ENCODE measurements at regions not wholly inside any gene's neighbourhood (a gene's known extent, or its start where the extent isn't known, plus 50 kb on each side); places are given as distances from the start of the nearest gene placed in this dataset.

DNA sequence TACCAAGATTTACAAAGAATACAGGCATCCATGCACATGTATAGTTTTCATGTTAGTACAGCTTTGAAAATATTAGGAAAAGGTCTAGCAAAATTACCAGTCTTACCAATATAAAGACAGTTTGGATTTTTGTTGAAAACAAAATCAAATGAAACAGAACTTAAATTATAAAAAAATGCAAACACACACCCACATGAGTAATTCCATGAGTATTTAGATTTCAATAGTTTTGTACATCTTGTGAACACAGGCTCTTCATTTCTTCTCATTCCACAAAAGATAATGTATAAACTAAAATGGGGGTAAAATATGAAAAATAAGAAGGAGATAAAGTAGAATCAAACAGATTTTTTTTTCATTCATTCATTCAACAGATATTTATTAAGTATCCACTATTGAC, 682.2 kb upstream of the ANKRD30A start:
- no peak for DNase-seq (ENCODE audit: low read depth, low spot score)
- no peak for TF ChIP-seq SUZ12 (IDR thresholded peaks at IDR 0.05; ENCODE audit: extremely low read depth, insufficient read depth, insufficient read length)
- no peak for TF ChIP-seq YY1 (IDR thresholded peaks at IDR 0.05; ENCODE audit: insufficient read depth, insufficient read length)
- TF ChIP-seq ZNF274 (IDR thresholded peaks at IDR 0.05; ENCODE audit: low read depth, low read length): no peak
- Histone ChIP-seq H3K9me3 (ENCODE audit: insufficient read depth, low read length) (no peaks in the 10 kb centered on the region), H3K27me3 (ENCODE audit: insufficient read depth, insufficient read length) (no peaks in the 10 kb centered on the region), H3K36me3 (ENCODE audit: insufficient read depth, insufficient read length, low read length) (no peaks in the 10 kb centered on the region), H3K4me3 (ENCODE audit: insufficient read length, low read depth) (no peak overlapping the region), H3K9ac (ENCODE audit: insufficient read length, low read depth) (no peak overlapping the region), H3K4me1 (ENCODE audit: insufficient read depth, insufficient read length) (peaks cover 3% of the 10 kb centered on the region)

DNA sequence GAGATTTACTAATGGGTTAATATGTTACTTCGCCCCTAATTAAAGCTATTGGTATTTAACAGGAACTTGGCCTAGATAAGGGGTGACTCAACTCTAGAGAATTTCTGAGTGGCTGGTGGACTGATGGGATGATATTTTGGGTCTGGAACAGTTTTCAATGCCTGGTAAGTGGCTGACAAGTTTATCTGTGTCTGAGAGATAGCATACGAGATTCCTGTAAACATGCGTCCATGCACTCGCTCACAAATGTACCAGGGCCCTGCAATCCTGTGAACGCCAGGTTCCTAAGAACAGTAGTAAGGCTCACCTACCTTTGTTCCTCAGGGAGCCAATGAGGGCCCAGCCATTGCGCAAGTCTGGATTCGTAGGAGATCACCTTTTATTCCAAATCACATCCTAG, 683.8 kb upstream of the ANKRD30A start:
- Histone ChIP-seq H3K36me3 (ENCODE audit: insufficient read depth, insufficient read length, low read length) (no peaks in the 10 kb centered on the region), H3K27me3 (ENCODE audit: insufficient read depth, insufficient read length) (no peaks in the 10 kb centered on the region), H3K4me1 (ENCODE audit: insufficient read depth, insufficient read length) (no peaks in the 10 kb centered on the region), H3K9me3 (ENCODE audit: insufficient read depth, low read length) (no peaks in the 10 kb centered on the region), H3K4me3 (ENCODE audit: insufficient read length, low read depth) (no peak overlapping the region), H3K9ac (ENCODE audit: insufficient read length, low read depth) (no peak overlapping the region)
- no peak for DNase-seq (ENCODE audit: low read depth, low spot score)
- no peak for TF ChIP-seq SUZ12 (IDR thresholded peaks at IDR 0.05; ENCODE audit: extremely low read depth, insufficient read depth, insufficient read length)
- TF ChIP-seq ZNF274 (IDR thresholded peaks at IDR 0.05; ENCODE audit: low read depth, low read length): no peak
- no peak for TF ChIP-seq YY1 (IDR thresholded peaks at IDR 0.05; ENCODE audit: insufficient read depth, insufficient read length)

DNA sequence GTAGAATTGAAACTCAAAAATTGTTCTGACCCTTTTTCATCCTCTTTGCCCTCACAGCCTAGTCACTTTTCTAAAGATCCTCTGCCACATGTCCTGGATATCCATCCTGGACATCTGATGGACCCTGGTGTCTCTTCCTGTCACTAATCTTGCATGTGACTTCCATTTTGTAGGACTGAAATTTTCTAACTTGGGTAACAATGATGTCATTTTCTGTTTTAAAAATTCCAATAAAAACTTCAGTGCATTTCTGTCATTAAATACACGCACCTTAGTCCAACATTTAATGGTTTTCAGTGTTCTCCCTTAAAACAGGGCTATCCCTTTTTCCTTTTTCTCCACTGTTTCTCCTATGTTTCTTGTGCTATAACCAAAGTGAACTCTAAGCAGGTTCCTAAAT, 684.9 kb upstream of the ANKRD30A start:
- H3K36me3 ChIP-seq (ENCODE audit: insufficient read depth, insufficient read length, low read length): no peaks in the 10 kb centered on the region
- H3K9ac ChIP-seq (ENCODE audit: insufficient read length, low read depth): no peak overlapping the region
- H3K27me3 ChIP-seq (ENCODE audit: insufficient read depth, insufficient read length): no peaks in the 10 kb centered on the region
- DNase-seq (ENCODE audit: low read depth, low spot score): no peak
- TF ChIP-seq YY1 (IDR thresholded peaks at IDR 0.05; ENCODE audit: insufficient read depth, insufficient read length) (no peak), ZNF274 (IDR thresholded peaks at IDR 0.05; ENCODE audit: low read depth, low read length) (no peak), SUZ12 (IDR thresholded peaks at IDR 0.05; ENCODE audit: extremely low read depth, insufficient read depth, insufficient read length) (no peak)
- H3K4me3 ChIP-seq (ENCODE audit: insufficient read length, low read depth): no peak overlapping the region
- no peaks in the 10 kb centered on the region for H3K4me1 ChIP-seq (ENCODE audit: insufficient read depth, insufficient read length)
- no peaks in the 10 kb centered on the region for H3K9me3 ChIP-seq (ENCODE audit: insufficient read depth, low read length)

DNA sequence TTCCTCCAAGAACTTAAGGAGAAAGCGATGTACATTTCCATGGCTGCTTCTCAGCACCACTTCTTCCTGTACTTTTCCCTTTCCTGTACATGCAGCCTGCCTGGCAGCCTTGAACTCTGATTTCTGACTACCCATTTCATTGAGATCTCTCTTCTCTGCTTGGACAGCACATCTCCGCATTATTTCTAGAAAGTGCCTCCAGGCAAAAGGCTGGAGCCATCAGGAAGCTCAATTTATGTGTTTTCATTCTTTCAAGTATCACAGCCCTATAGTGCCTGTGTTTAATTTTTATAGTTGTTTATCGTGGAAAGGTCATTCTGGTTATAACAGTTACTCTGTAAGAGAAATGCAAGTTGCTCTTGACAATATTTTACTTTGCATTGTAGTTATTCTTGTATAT, 688.0 kb upstream of the ANKRD30A start:
- TF ChIP-seq YY1 (IDR thresholded peaks at IDR 0.05; ENCODE audit: insufficient read depth, insufficient read length): no peak
- no peak for TF ChIP-seq ZNF274 (IDR thresholded peaks at IDR 0.05; ENCODE audit: low read depth, low read length)
- TF ChIP-seq SUZ12 (IDR thresholded peaks at IDR 0.05; ENCODE audit: extremely low read depth, insufficient read depth, insufficient read length): no peak
- Histone ChIP-seq H3K4me1 (ENCODE audit: insufficient read depth, insufficient read length) (no peaks in the 10 kb centered on the region), H3K27me3 (ENCODE audit: insufficient read depth, insufficient read length) (no peaks in the 10 kb centered on the region), H3K4me3 (ENCODE audit: insufficient read length, low read depth) (no peak overlapping the region), H3K9me3 (ENCODE audit: insufficient read depth, low read length) (no peaks in the 10 kb centered on the region), H3K9ac (ENCODE audit: insufficient read length, low read depth) (no peak overlapping the region), H3K36me3 (ENCODE audit: insufficient read depth, insufficient read length, low read length) (no peaks in the 10 kb centered on the region)
- no peak for DNase-seq (ENCODE audit: low read depth, low spot score)

DNA sequence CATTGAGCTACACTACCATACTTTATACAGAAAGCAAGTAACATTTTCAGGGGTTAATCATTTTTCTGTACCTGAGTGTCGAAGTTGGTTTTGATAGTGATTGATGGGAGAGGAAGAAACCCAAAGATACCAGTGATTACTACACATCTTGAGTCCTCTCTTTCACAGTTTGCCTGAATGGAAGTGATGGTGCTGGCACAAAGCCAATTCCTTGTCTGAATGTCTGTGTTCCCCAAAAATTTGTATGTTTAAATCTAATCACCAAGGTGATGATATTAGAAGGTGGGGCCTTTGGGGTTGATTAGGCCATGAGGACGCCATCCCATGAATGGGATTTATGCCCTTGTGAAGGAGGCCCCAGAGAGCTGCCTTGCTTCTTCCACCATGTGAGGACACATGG, 696.9 kb upstream of the ANKRD30A start:
- Histone ChIP-seq H3K9ac (ENCODE audit: insufficient read length, low read depth) (no peak overlapping the region), H3K36me3 (ENCODE audit: insufficient read depth, insufficient read length, low read length) (no peaks in the 10 kb centered on the region), H3K27me3 (ENCODE audit: insufficient read depth, insufficient read length) (no peaks in the 10 kb centered on the region), H3K4me1 (ENCODE audit: insufficient read depth, insufficient read length) (no peaks in the 10 kb centered on the region), H3K4me3 (ENCODE audit: insufficient read length, low read depth) (no peak overlapping the region), H3K9me3 (ENCODE audit: insufficient read depth, low read length) (peaks cover 13% of the 10 kb centered on the region)
- no peak for DNase-seq (ENCODE audit: low read depth, low spot score)
- TF ChIP-seq SUZ12 (IDR thresholded peaks at IDR 0.05; ENCODE audit: extremely low read depth, insufficient read depth, insufficient read length) (no peak), YY1 (IDR thresholded peaks at IDR 0.05; ENCODE audit: insufficient read depth, insufficient read length) (no peak)

DNA sequence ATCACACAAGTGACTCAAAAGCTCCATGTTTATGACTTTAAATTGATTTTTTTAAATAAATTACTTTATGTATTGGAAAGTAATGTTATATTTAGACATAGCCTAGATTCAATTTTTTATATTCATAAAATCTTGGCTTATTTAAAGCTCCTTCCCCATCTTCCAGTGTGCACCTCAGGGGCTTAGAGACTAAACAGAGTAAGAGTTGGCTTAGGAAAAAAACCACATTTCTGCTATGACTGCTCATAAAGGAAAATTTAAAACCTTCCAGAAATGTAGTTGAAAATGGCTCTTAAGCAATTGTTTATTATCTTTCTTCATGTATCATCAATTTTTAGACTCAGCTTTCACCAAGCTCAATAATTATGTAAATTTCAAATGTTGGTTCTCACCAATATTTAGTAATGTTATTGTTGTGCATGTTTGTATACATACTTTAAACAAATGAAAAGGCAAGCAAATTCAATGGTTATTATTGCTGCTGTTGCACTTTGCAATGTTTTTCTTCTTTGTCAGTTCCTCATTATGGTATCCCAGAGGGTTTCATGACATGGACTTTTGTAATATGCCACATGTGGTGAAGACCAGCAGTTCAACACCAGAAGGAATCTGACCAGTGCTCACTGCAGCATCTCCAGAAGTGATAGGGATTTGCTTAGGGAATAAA, 700.1 kb upstream of the ANKRD30A start:
- Histone ChIP-seq H3K4me3 (ENCODE audit: insufficient read length, low read depth) (no peak overlapping the region), H3K9ac (ENCODE audit: insufficient read length, low read depth) (no peak overlapping the region), H3K36me3 (ENCODE audit: insufficient read depth, insufficient read length, low read length) (no peaks in the 10 kb centered on the region), H3K4me1 (ENCODE audit: insufficient read depth, insufficient read length) (no peaks in the 10 kb centered on the region), H3K27me3 (ENCODE audit: insufficient read depth, insufficient read length) (no peaks in the 10 kb centered on the region), H3K9me3 (ENCODE audit: insufficient read depth, low read length) (peaks cover 13% of the 10 kb centered on the region)
- DNase-seq (ENCODE audit: low read depth, low spot score): no peak
- no peak for TF ChIP-seq ZNF274 (IDR thresholded peaks at IDR 0.05; ENCODE audit: low read depth, low read length)
- no peak for TF ChIP-seq SUZ12 (IDR thresholded peaks at IDR 0.05; ENCODE audit: extremely low read depth, insufficient read depth, insufficient read length)
- TF ChIP-seq YY1 (IDR thresholded peaks at IDR 0.05; ENCODE audit: insufficient read depth, insufficient read length): no peak

DNA sequence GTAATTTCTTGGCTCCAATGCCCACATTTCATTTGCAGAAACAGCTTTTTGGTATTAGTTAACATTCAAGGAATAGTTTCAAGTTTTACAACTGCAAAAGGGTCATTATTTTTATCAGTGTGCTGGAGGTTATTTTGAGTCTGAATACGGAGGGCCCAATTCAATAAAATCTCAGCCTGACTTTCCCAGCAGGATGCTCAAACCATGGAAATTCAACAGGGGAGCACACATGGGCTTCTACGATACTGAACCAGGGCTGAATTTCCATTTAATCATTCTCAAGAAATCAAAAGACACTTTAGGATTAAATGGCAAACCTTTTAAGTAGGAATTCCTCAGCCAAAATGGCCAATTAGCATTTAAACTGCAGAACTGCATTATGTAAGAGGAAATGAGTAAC, 700.9 kb upstream of the ANKRD30A start:
- Histone ChIP-seq H3K4me3 (ENCODE audit: insufficient read length, low read depth) (no peak overlapping the region), H3K4me1 (ENCODE audit: insufficient read depth, insufficient read length) (no peaks in the 10 kb centered on the region), H3K36me3 (ENCODE audit: insufficient read depth, insufficient read length, low read length) (no peaks in the 10 kb centered on the region), H3K9me3 (ENCODE audit: insufficient read depth, low read length) (peaks cover 13% of the 10 kb centered on the region), H3K9ac (ENCODE audit: insufficient read length, low read depth) (no peak overlapping the region), H3K27me3 (ENCODE audit: insufficient read depth, insufficient read length) (no peaks in the 10 kb centered on the region)
- TF ChIP-seq ZNF274 (IDR thresholded peaks at IDR 0.05; ENCODE audit: low read depth, low read length) (no peak), SUZ12 (IDR thresholded peaks at IDR 0.05; ENCODE audit: extremely low read depth, insufficient read depth, insufficient read length) (no peak), YY1 (IDR thresholded peaks at IDR 0.05; ENCODE audit: insufficient read depth, insufficient read length) (no peak)
- no peak for DNase-seq (ENCODE audit: low read depth, low spot score)

All from NT2/D1 (cell line).